Panc1 (cell line): ENCODE measurements at regions not wholly inside any gene's neighbourhood (a gene's known extent, or its start where the extent isn't known, plus 50 kb on each side); places are given as distances from the start of the nearest gene placed in this dataset.
"Not testable (repeated sequence)": the region's sequence is repeated elsewhere in the genome, so short reads cannot be mapped to it uniquely, and the experiment has no call there.

Experiments used
- ATAC-seq: fragments of 200-7000 bp; cut with Tn5 transposase; 2 replicates; pipeline ENCODE4 v1.9.1; 2020; ENCODE audit warnings: mild to moderate bottlenecking, moderate library complexity
- BruUV-seq: library from RNA; stranded (reverse); fragments of 400-500 nt; replicated peaks from 2 replicates; lab custom pipeline; 2021; lab: Mats Ljungman, UMichigan
- CTCF ChIA-PET: fragments of 300-600 bp; sonication (Branson Sonifier 250); formaldehyde crosslinking; loops from one replicate; lab custom pipeline; 2022; ENCODE audit warnings: antibody characterized with exemption; lab: Charles Lee
- POLR2A ChIA-PET: fragments of 300-600 bp; sonication (Branson Sonifier 250); formaldehyde crosslinking; loops from one replicate; lab custom pipeline; 2022; ENCODE audit warnings: antibody characterized with exemption; lab: Charles Lee
- DNase-seq: peaks from one replicate; pipeline ENCODE4 v3.0.0-alpha.2; 2010; ENCODE audit warnings: low read depth, low spot score
- H3K27ac ChIP-seq: 2 replicates; pipeline ENCODE4 v1.5.1; 2011; ENCODE audit warnings: mild to moderate bottlenecking, low read length, inconsistent platforms
- H3K27me3 ChIP-seq: fragments of 200-500 bp; sonication (Bioruptor generic); 2 replicates; pipeline ENCODE4 v1.6.0; 2014; ENCODE audit warnings: low read length, inconsistent platforms; ENCODE audit not compliant: control insufficient read depth, insufficient read depth
- H3K36me3 ChIP-seq: fragments of 200-500 bp; sonication (Bioruptor generic); 2 replicates; pipeline ENCODE4 v1.5.1; 2014; ENCODE audit warnings: inconsistent platforms, mild to moderate bottlenecking, low read length, moderate library complexity; ENCODE audit not compliant: control insufficient read depth, insufficient read depth
- H3K4me1 ChIP-seq: 2 replicates; pipeline ENCODE4 v1.5.1; 2011; ENCODE audit warnings: inconsistent platforms, mild to moderate bottlenecking, low read length, moderate library complexity; ENCODE audit not compliant: control insufficient read depth, insufficient read depth
- H3K4me3 ChIP-seq, 2 experiments: 2 replicates each; pipeline ENCODE4 v1.5.1; 2011 to 2012; ENCODE audit warnings: low read depth in 2 of 2, low read length in 2 of 2, mild to moderate bottlenecking in 2 of 2, inconsistent platforms in 1 of 2, moderate library complexity in 1 of 2
- H3K9me3 ChIP-seq: fragments of 200-500 bp; sonication (Bioruptor generic); 2 replicates; pipeline ENCODE4 v1.5.1; 2014; ENCODE audit warnings: low read depth, mild to moderate bottlenecking, inconsistent platforms, low read length, moderate library complexity; ENCODE audit not compliant: control insufficient read depth, insufficient read depth
- POLR2AphosphoS5 ChIP-seq: IDR thresholded peaks from 2 replicates; pipeline ENCODE4 v1.6.1; 2012; ENCODE audit warnings: mild to moderate bottlenecking, low read depth, low read length, moderate library complexity
- REST ChIP-seq, 2 experiments: IDR thresholded peaks; 2 replicates each; pipeline ENCODE4 v1.6.1; 2011 to 2012; ENCODE audit warnings: low read depth in 2 of 2, control low read depth in 1 of 2, low read length in 1 of 2, mild to moderate bottlenecking in 1 of 2, moderate library complexity in 1 of 2; ENCODE audit not compliant: insufficient read depth in 1 of 2
- SIN3A ChIP-seq: IDR thresholded peaks from 2 replicates; pipeline ENCODE4 v1.6.1; 2012; ENCODE audit warnings: low read depth, mild to moderate bottlenecking, low read length, moderate library complexity, borderline replicate concordance; ENCODE audit not compliant: insufficient read depth
- TCF7L2 ChIP-seq: IDR thresholded peaks from 2 replicates; pipeline ENCODE4 v1.6.1; 2011; ENCODE audit warnings: mild to moderate bottlenecking, low read depth, low read length, inconsistent platforms
- in situ Hi-C: cut with HindIII; loops from 2 replicates; pipeline ENCODE4 v1.10.0; 2016; ENCODE audit warnings: low sequenced_read_pairs, low pct_unique_long_range_greater_than_20kb
- intact Hi-C: fragments of 100-400 bp; cut with micrococcal nuclease; formaldehyde crosslinking; loops from one replicate; pipeline ENCODE4 v1.10.0; 2022; ENCODE audit not compliant: unreplicated experiment

DNA sequence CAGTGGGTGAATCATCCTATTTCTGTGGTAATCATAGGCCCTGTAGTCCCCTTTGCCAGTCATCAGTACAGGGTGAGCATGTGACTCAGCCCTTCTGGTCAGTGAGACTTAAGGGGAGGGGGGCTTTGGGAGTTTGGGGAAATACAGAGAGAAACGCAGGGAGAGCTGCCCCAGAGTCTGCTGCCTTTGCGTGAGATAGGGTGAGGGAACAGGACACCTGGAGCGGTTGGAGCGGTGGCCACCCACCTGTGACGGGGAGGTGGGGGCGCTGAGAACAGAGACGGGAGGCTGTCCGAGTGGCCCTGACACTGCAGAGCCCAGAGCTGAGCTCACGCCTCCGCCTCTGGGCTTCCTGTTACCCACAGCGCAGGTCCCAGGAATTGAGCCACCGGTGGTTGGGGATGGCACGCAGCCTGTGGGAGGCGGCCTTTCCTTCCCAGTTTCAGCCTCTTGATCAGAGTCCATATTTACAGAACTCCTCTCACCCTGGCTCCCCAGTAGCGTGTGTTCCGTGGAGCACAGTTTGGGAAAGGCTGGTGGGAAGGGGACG, 92.0 kb upstream of the ERCC6L2 start:
- Histone ChIP-seq H3K9me3 (no peaks in the 10 kb centered on the region), H3K27me3 (no peaks in the 10 kb centered on the region), H3K4me3 (no peak overlapping the region), H3K36me3 (no peaks in the 10 kb centered on the region), H3K4me1 (no peaks in the 10 kb centered on the region), H3K27ac (no peak overlapping the region)
- no peak for DNase-seq
- ChIA-PET CTCF (no interaction called here), POLR2A (no interaction called here)
- in situ Hi-C loops, result no loop called here
- TF ChIP-seq POLR2AphosphoS5, result no peak
- ATAC-seq, result no peak
- BruUV-seq, result no TSS peak
- intact Hi-C loops, result no loop called here

- Histone ChIP-seq H3K27me3 (no peaks in the 10 kb centered on the region), H3K27ac (no peak overlapping the region), H3K4me1 (no peaks in the 10 kb centered on the region), H3K36me3 (no peaks in the 10 kb centered on the region), H3K9me3 (no peaks in the 10 kb centered on the region), H3K4me3 (no peak overlapping the region)
- CTCF ChIA-PET, result no interaction called here
- DNase-seq, result no peak
- intact Hi-C loops, result no loop called here
- BruUV-seq, result no TSS peak
- in situ Hi-C loops, result no loop called here
- POLR2A ChIA-PET, result no interaction called here
- TF ChIP-seq REST (IDR thresholded peaks at IDR 0.05; ENCODE audit: insufficient read depth in 1 of 2, low read depth in 2 of 2, low read length in 1 of 2) (no peak), POLR2AphosphoS5 (no peak), TCF7L2 (no peak)
- ATAC-seq, result no peak
Measured at GRCh38 chr9:95780751-95781150, 94.7 kb upstream of the ERCC6L2 start.

- TF ChIP-seq POLR2AphosphoS5 (no peak), REST (IDR thresholded peaks at IDR 0.05; ENCODE audit: insufficient read depth in 1 of 2, low read depth in 2 of 2, low read length in 1 of 2) (no peak), SIN3A (no peak), TCF7L2 (no peak)
- H3K27me3 ChIP-seq, result no peaks in the 10 kb centered on the region
- H3K4me3 ChIP-seq, result no peak overlapping the region
- ATAC-seq, result no peak
- no TSS peak for BruUV-seq
- POLR2A ChIA-PET, result no interaction called here
- no peaks in the 10 kb centered on the region for H3K9me3 ChIP-seq
- H3K36me3 ChIP-seq, result no peaks in the 10 kb centered on the region
- H3K4me1 ChIP-seq, result no peaks in the 10 kb centered on the region
- CTCF ChIA-PET, result no interaction called here
- in situ Hi-C loops, result no loop called here
- intact Hi-C loops, result no loop called here
- H3K27ac ChIP-seq, result no peak overlapping the region
- DNase-seq, result no peak
Measured at GRCh38 chr9:95780121-95780520, 95.4 kb upstream of the ERCC6L2 start.

DNA sequence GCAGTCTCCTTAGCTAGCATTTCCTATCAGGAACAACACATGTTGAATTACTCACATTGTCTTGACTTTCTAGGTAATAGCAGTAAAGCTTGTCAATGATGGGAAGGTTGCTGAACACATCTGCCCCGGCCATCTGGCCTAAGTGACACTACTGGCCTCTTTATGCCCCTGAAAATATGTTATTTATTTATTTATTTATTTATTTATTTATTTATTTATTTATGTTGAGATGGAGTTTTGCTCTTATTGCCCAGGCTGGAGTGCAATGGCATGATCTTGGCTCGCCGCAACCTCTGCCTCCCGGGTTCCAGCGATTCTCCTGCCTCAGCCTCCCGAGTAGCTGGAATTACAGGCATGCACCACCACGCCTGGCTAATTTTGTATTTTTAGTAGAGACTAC, 95.9 kb upstream of the ERCC6L2 start:
- H3K36me3 ChIP-seq, BruUV-seq, CTCF ChIA-PET, DNase-seq, H3K4me1 ChIP-seq, in situ Hi-C loops, H3K27ac ChIP-seq, ATAC-seq, intact Hi-C loops, H3K4me3 ChIP-seq, H3K27me3 ChIP-seq, H3K9me3 ChIP-seq, POLR2A ChIA-PET: not testable (repeated sequence)
